ENCODE measurements at regions not wholly inside any gene's neighbourhood (a gene's known extent, or its start where the extent isn't known, plus 50 kb on each side); places are given as distances from the start of the nearest gene placed in this dataset.

DNA sequence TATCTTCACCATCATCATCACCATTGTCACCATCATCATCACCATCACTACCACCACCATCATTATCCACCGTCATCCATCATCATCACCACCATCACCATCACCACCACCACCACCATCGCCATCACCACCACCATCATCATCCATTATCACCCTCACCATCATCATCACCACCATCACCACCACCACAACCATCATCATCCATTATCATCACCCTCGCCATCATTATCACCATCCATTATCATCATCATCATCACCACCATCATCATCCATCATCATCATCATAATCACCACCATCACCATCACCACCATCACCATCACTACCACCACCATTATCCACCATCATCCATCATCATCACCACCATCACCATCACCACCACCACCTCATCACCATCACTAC lies 95.6 kb downstream of the C16orf95 start:
- H3K4me3 ChIP-seq (ENCODE audit: low read depth in 1 of 2, low read length in 1 of 2): no peak overlapping the region
- no peak overlapping the region for H3K27ac ChIP-seq
- no peaks in the 10 kb centered on the region for H3K4me1 ChIP-seq (ENCODE audit: control insufficient read depth in 1 of 2, insufficient read depth in 1 of 2, low read depth in 1 of 2, low read length in 1 of 2)
- H3K36me3 ChIP-seq: no peaks in the 10 kb centered on the region
- no peaks in the 10 kb centered on the region for H3K9me3 ChIP-seq
- H3K27me3 ChIP-seq: no peaks in the 10 kb centered on the region
- TF ChIP-seq, protein P1, sequence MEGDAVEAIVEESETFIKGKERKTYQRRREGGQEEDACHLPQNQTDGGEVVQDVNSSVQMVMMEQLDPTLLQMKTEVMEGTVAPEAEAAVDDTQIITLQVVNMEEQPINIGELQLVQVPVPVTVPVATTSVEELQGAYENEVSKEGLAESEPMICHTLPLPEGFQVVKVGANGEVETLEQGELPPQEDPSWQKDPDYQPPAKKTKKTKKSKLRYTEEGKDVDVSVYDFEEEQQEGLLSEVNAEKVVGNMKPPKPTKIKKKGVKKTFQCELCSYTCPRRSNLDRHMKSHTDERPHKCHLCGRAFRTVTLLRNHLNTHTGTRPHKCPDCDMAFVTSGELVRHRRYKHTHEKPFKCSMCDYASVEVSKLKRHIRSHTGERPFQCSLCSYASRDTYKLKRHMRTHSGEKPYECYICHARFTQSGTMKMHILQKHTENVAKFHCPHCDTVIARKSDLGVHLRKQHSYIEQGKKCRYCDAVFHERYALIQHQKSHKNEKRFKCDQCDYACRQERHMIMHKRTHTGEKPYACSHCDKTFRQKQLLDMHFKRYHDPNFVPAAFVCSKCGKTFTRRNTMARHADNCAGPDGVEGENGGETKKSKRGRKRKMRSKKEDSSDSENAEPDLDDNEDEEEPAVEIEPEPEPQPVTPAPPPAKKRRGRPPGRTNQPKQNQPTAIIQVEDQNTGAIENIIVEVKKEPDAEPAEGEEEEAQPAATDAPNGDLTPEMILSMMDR (IDR thresholded peaks at IDR 0.05): no peak

GRCh38 chr16:87222335-87222734 lies 94.9 kb downstream of the C16orf95 start:
- Histone ChIP-seq H3K36me3 (no peaks in the 10 kb centered on the region), H3K27ac (no peak overlapping the region), H3K4me3 (ENCODE audit: low read depth in 1 of 2, low read length in 1 of 2) (no peak overlapping the region), H3K4me1 (ENCODE audit: control insufficient read depth in 1 of 2, insufficient read depth in 1 of 2, low read depth in 1 of 2, low read length in 1 of 2) (no peaks in the 10 kb centered on the region), H3K9me3 (no peaks in the 10 kb centered on the region), H3K27me3 (no peaks in the 10 kb centered on the region)
- TF ChIP-seq, protein P1 (IDR thresholded peaks at IDR 0.05): no peak

- Histone ChIP-seq H3K4me3 (ENCODE audit: low read depth in 1 of 2, low read length in 1 of 2) (no peak overlapping the region), H3K27ac (no peak overlapping the region), H3K27me3 (no peaks in the 10 kb centered on the region), H3K9me3 (no peaks in the 10 kb centered on the region), H3K4me1 (ENCODE audit: control insufficient read depth in 1 of 2, insufficient read depth in 1 of 2, low read depth in 1 of 2, low read length in 1 of 2) (no peaks in the 10 kb centered on the region), H3K36me3 (no peaks in the 10 kb centered on the region)
- TF ChIP-seq, protein P1 (IDR thresholded peaks at IDR 0.05): no peak
Measured at GRCh38 chr16:87223656-87224248, 93.4 kb downstream of the C16orf95 start.

DNA sequence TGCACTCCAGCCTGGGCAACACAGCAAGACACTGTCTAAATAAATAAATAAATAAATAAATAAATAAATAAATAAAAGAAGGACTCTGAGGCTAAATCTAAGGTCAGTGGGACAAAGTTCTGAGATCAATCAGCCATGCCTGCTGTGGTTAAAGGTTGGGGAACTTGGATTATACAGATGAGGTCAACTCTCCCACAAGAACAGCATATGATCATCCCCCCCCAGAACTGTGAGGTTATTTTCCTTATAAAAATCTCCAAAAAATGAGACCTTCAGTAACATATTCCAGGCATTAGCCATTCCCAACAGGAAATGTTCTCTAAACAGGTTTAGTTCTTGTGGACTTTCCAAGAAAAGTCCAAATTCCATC lies 90.3 kb downstream of the C16orf95 start:
- no peak overlapping the region for H3K27ac ChIP-seq

GRCh38 chr16:87227296-87227951 lies 89.8 kb downstream of the C16orf95 start:
- Histone ChIP-seq H3K4me3 (ENCODE audit: low read depth in 1 of 2, low read length in 1 of 2) (no peak overlapping the region), H3K27me3 (peaks cover 9% of the 10 kb centered on the region), H3K27ac (no peak overlapping the region), H3K36me3 (no peaks in the 10 kb centered on the region), H3K4me1 (ENCODE audit: control insufficient read depth in 1 of 2, insufficient read depth in 1 of 2, low read depth in 1 of 2, low read length in 1 of 2) (no peaks in the 10 kb centered on the region), H3K9me3 (no peaks in the 10 kb centered on the region)
- TF ChIP-seq, protein P1 (IDR thresholded peaks at IDR 0.05): no peak

More for the DNA sequence above, 90.3 kb downstream of the C16orf95 start:
- Histone ChIP-seq H3K36me3 (no peaks in the 10 kb centered on the region), H3K4me3 (ENCODE audit: low read depth in 1 of 2, low read length in 1 of 2) (no peak overlapping the region), H3K4me1 (ENCODE audit: control insufficient read depth in 1 of 2, insufficient read depth in 1 of 2, low read depth in 1 of 2, low read length in 1 of 2) (no peaks in the 10 kb centered on the region), H3K9me3 (no peaks in the 10 kb centered on the region), H3K27me3 (peaks cover 9% of the 10 kb centered on the region)
- TF ChIP-seq, protein P1 (IDR thresholded peaks at IDR 0.05): no peak

All from neutrophil (primary cell).